ENCODE measurements at regions not wholly inside any gene's neighbourhood (a gene's known extent, or its start where the extent isn't known, plus 50 kb on each side); places are given as distances from the start of the nearest gene placed in this dataset.

- no peak for TF ChIP-seq POLR2AphosphoS5 (IDR thresholded peaks at IDR 0.05)
- no peak for TF ChIP-seq CTCF (IDR thresholded peaks at IDR 0.05 in 8 of 11, conservative IDR thresholded peaks at IDR 0.05 in 3 of 11)
Measured at GRCh38 chr20:56158489-56158888, 90.0 kb upstream of the MC3R start.

All from spleen (tissue), 7 donors.